ENCODE measurements at regions not wholly inside any gene's neighbourhood (a gene's known extent, or its start where the extent isn't known, plus 50 kb on each side); places are given as distances from the start of the nearest gene placed in this dataset.

- TF ChIP-seq CTCF (IDR thresholded peaks at IDR 0.05) = no peak
- TF ChIP-seq EP300 (IDR thresholded peaks at IDR 0.05) = no peak
- TF ChIP-seq POLR2A (IDR thresholded peaks at IDR 0.05) = no peak
Measured at GRCh38 chr11:15370495-15371147, 255.9 kb downstream of the INSC start.
